Hematopoietic multipotent progenitor cell treated with erythropoietin and hydrocortisone succinate and interleukin-3 and kit ligand, for 8 days (in vitro differentiated cells): ENCODE measurements at regions not wholly inside any gene's neighbourhood (a gene's known extent, or its start where the extent isn't known, plus 50 kb on each side); places are given as distances from the start of the nearest gene placed in this dataset.
"Not testable (repeated sequence)": the region's sequence is repeated elsewhere in the genome, so short reads cannot be mapped to it uniquely, and the experiment has no call there.

Experiments
- DNase-seq: peaks from one replicate; pipeline ENCODE4 v3.0.0-alpha.2; 2015

DNA sequence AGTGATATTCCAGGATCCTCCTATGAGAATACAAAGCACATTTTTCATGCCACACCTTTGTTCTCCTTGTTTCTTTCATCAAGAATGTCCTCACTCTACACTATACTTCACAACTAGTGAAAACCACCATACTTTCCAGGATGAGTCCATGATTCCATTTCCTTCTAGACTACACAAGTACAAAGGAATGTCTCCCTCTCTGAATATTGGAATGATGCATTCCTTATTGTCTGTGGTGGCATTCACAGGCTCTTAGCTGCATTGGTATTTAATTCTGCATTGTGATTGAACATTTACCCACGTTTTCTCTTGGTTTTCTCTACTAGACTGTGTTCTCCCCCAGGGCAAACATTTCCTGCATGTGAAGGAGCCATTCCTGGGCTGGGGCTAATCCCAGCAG lies 217.5 kb downstream of the RAP2B start:
- no peak for DNase-seq

DNA sequence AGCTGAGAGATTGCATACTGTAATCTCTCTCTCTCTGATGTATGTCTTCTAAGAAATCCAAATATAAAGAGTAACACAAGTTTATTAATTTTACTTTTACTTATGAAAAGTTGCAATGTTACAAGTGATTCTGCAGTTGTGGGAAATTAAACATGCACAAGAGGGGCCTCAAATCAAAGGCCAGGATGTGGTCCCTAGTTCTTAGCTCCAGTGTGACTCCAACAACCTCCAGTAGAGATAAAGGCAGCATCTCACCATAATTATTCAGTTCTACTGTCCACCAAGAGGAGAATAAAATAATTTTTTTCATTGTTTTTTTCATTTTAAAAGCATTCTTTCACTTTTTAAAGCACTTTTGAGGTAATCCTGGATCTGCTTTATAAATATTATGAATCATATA lies 223.3 kb downstream of the RAP2B start:
- DNase-seq: no peak

DNA sequence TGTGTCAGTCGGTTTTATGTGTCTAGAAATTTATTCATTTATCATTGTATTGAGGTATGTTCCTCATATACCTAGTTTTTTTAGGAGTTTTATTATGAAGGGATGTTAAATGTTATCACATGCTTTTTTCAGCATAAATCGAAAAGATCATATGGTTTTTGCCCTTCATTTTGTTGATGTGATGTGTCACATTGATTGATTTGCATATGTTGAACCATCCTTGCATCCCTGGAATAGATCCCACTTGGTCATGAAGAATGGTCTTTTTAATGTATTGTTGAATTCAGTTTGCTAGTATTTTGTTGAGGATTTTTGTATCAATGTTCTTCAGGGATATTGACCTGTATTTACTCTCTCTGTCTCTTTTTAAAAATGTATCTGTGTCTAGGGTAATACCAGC lies 230.3 kb downstream of the RAP2B start:
- DNase-seq: no peak

DNA sequence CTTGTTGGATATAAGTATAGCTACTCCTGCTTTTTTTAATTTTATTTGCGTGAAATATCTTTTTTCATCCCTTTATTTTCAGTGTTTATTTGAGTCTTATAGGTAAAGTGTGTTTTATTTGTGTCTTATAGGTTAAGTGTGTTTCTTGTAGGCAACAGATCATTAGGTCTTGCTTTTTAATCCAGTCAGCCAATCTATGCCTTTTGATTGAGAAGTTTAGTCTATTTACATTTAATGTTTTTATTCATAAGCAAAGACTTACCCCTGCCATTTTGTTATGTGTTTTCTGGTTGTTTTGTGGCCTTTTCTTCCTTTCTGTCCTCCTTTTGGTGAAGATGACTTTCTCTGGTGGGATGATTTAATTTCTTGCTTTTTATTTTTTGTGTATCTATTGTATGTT lies 232.0 kb downstream of the RAP2B start:
- DNase-seq: no peak

DNA sequence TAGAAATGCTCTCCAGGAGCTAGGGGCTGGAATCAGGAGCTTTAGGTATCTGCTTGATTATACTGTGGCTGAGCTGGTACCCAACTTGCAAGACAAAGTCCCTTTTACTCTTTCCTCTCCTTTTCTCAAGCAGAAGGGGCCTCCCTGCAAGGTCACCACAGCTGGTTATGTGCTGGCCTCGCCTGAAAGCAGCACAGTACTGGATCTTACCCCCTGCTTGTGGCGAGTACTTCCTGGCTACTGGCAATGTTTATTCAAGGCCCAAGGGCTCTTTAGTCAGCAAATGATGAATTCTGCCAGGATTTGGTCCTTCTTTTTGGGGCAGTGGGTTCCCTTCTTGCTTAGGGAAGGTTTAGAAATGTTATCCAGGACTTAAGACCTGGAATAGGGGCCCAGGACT lies 234.6 kb downstream of the RAP2B start:
- DNase-seq: no peak

DNA sequence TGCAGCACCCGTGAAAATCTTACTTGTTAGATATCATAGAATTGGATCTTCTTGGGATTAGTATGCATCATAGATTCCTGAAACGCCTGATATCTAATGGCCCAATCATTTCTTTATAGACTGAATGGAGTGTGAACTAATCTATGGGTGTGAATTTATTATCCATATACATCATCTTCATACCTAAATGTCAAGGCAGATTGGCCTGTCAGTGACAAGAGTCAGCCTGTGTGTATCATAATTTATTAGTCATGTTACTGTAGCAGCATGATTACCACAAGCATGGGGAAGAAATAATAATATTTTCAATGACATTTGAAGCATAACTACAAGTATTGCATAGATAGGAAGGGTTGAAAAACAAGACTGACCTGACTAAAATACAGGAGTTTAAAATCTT lies 235.8 kb downstream of the RAP2B start:
- DNase-seq: no peak

DNA sequence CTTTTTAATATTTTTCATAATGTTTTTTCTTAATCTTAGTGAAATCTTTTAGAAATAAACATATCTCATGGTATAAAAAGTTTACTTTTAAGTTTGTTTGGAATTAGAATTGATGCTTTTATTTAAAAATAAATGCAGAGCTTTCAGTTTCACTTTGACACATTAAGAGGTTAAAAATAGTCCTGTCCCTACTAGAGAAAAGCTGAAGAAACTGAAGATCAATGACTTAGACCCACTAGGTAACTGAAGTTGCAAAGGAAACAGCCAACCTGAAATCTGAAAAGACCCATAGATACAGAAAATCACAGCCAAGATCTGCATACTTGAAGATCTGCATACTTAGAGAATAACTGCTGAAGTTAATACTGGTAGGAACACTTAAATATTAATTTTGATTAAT lies 237.6 kb downstream of the RAP2B start:
- DNase-seq: no peak

DNA sequence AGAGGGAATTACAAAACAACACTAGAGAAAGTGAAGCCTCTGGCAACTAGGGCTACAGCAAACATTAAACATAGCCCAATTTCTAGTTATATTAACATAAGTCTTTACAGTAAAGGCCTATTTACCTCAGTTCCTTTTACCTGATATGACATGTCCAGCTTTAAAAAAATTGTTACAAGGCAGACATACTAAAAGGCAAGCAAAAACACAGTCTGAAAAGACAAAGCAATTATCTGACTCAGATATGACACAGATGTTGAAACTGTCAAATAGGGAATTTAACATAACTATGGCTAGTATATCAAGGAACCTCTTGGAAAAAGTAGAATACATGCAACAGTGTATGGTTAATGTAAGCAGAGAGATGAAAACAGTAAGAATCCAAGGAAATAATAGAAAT lies 238.6 kb downstream of the RAP2B start:
- DNase-seq: no peak

DNA sequence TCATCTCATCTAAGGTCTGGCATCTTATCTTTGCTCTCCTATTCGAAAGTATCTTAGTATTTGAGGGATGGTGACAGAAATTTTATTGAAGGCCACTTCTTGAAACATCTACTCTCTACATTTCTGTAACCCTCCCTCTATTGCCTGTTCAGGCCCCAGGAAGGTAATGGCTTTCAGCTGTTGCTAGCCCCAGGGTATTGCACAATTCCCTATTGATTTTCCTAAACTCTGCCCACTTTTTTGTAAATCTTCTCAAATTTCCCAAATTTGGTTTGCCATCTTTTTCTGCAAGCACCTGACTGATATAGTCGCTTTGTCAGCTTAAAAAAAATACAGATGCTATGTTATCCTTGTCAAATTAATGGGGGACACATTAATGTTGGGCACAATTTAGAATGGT lies 242.1 kb downstream of the RAP2B start:
- DNase-seq: no peak

DNA sequence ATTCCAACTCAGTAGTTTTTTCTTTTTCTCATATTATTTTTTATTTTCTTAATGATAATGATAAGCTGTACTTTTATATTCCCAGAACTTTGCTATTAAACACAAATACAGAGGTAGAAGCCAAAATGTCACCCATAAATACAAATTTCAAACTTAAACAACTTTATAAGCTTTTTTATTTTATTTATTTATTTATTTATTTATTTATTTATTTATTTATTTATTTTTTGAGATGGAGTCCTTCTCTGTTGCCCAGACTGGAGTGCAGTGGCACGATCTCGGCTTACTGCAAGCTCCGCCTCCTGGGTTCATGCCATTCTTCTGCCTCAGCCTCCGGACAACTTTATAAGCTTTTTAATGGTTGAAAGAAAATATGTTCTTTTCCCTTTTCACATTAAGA lies 243.3 kb downstream of the RAP2B start:
- not testable (repeated sequence) for DNase-seq

DNA sequence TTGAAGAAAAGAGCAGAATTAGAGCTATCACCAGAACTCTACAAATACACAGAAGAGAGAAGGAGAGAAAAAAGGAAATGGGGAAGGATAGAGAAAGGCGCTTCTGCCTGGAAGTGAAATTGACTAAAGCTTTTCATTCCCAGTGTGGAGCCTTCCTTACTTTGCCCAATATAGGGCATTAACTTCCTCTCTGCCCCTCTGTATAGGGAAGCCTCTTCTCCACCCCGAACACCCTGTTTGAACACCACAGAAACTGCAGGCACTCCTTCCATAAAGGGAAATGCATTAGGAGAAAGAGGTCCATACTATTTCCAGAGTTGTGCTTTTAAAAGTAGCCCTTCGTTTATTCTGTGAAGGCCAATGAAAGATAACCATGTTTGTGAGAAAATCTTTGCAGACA lies 248.5 kb downstream of the RAP2B start:
- no peak for DNase-seq

DNA sequence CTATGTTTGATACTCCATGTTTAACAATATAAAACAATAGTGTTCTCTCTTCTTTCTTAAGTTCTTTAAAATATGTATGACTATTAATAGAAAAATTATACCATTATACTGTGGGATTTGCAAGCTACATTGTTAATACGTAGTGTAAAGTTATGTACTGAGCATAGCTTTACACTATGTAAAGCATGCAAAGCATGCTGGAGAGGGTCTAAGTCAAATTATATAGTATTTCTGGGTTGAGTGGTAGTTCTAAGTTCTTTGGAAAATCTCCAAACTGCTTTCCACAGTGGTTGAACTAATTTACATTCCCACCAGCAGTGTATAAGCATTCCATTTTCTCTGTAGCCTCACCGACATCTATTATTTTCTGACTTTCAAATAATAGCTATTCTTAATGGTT lies 253.0 kb downstream of the RAP2B start:
- no peak for DNase-seq

DNA sequence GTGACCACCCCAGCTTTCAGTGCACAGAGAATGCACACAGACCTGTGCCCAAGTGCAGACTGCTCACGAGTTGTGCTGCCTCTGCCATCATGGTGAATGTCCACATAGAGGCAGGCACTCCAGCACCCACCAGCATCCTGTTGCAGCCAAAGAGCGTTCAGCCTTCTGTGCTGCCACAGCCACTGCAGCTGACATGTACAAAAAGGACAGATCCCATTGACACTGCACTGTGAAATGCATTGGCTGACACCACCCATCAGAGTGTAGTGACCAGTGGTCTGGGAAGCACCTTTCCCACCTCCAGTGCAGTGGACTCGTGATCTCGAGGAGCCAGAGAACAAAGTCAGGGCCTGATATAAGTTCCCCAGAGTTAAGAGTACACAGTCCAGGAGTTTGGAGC lies 260.3 kb downstream of the RAP2B start:
- DNase-seq: no peak

DNA sequence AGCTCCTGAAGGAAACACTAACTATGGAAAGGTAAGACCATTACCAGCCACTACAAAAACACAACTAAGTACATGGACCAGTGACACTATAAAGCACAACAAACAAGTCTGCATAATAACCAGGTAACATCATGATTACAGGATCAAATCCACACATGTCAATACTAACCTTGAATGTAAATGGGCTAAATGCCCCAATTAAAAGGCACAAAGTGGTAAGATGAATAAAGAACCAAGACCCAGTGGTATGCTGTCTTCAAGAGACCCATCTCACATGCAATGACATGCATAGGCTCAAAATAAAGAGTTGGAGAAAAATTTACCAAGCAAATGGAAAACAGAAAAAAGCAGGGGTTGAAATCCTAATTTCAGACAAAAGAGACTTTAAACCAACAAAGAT lies 261.8 kb downstream of the RAP2B start:
- DNase-seq: not testable (repeated sequence)

DNA sequence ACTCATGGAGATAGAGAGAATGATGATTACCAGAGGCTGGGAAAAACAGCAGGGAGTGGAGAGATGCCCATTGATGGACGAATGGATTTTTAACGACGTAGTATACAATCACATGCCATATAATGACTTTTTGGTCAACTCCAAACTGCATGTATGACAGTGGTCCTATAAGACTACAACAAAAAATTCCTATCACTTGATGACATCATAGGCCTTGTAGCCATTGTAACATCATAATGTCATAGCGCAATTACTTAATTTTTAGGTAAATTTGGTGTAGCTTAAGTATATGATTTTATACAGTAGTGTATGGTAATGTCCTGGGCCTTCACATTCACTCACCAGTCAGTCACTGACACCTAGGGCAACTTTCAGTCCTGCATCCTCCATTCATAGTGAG lies 264.3 kb downstream of the RAP2B start:
- DNase-seq: no peak

DNA sequence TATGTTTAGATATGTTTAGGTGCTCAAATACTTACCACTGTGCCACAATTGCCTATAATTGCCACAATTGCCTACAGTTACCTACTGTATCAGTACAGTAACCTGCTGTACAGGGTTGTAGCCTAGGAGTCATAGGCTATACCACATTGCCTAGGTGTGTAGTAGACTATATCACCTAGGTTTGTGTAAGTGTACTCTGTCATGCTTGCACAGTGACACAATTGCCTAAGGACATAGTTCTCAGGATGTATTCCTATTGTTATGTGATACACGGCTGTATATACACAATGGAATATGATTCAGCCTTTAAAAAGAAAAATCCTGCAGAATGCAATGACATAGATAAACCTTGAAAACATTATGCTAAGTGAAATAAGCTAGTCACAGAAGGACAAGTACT lies 264.8 kb downstream of the RAP2B start:
- DNase-seq: no peak

DNA sequence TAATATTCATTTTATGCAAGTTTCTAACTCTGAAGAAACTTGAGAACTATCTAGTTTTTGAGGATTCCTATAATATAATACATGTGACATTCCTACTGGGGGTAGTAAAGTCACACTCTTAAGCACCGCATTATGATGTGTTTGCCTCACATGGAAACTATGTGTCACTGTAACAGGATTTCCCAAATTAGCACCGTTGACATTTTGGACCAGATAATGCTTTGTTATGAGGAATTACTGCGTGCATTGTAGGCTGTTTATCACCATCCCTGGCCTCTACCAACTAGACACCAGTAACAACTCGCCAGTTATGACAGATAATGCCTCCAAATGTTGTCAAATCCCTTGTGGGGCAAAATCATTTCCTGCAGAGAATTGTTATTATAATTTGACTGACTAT lies 267.8 kb downstream of the RAP2B start:
- no peak for DNase-seq

DNA sequence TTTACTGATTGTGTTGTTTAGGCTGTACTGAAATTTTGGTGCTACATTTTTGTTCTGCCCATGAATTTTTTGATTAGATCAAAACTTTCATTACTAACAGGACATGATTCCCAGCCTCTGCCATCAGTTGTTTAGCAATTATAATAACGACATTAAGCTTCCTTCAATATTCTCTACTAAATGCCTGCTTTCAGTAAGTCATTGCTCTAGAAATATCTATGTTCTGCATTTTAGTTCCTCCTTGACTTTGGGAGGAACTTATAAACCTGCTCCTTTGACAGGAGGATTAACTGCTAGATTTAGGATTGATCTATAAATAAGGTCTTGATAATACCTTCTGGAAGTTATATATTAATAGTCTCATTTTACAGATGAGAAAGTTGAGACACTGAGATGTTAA lies 269.1 kb downstream of the RAP2B start:
- DNase-seq: no peak

DNA sequence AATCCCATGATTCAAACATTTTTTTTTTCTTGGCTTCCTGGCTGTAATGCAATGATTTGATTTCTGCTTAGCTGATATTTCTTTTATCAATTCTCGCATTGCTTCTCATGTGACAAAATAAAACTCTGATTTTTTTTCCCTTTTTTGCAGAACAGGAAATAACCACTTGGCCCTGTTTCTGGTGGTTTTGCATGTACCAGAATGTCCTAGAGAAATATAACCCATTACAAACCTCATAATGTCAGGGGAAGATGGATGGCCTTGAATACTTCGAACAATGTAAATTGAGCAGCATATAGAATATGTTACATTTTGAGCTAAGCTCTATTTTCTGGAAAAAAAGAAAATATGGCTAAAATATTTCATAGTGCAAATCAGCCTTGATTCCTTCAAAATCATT lies 275.6 kb downstream of the RAP2B start:
- DNase-seq: no peak

DNA sequence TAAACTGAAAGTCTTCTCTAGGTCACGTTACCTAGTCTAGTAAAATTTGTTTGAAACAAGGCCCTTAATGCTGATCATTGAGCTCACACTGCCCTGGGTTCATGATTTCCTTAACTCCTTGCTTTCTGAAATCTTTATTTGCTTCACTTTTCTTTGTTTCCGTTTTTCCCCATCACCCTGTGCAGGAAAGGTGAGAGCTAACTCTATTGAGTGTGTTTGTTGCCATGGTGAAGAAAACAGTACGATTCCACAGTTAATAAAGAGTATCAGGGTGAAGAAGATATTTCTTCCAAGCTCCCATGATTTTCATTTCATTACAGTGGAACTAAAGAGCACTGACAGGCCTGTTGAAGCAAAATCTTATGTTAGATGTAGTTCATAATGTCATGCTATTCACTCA lies 276.2 kb downstream of the RAP2B start:
- no peak for DNase-seq

DNA sequence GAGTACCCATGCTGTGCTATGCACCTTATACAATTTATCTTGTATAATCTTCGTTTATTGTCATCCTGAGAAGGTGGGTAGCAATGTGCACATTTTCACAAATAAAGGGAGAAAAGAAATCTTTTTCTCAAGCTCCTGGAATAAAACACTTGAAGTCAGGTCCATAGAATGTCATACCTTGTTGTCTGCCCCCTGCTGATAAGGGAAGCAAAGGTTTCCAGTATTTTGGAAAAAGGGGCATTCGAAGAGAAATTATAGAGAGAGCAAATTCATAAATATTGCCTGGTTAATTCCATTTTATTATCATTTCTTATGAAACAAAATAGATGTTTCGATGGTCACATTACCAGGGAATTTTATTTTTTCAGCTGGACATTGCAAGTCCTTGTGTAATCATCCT lies 277.8 kb downstream of the RAP2B start:
- peak; percentile 4 for DNase-seq

DNA sequence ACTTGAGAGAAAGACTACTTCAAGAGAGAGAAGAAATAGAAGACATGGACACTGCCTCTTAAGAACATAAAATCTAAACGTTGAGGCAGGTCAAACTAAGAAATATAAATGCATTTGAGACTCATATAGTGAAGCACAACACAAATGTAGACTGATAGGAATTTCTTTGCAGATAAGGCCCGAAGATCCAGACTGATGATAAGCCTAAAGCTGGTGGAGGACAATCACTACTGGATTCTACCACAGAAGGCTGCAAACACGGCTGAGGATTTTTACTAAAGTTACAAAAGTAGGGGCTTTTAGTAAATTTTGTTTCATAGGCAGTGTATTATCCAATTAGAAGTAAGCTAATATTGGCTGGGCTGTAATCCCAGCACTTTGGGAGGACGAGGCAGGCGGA lies 278.3 kb downstream of the RAP2B start:
- no peak for DNase-seq

DNA sequence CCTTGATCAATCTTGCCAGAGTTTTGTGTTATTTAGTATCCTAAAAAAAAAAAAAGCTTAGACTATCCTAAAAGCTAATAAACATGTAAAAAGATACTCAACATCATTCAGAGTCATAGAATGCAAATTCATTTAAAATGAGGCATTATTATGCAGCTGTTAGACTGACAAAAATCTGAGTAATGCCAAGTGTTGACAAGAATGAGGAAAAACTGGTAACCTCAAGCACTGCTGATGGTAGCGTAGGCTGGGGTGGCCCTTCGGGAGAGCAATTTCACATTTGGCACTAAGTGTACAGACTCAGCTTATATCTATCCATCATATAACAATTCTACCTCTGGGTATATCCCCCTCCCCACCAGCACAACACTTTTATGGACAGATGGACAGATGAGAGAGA lies 280.4 kb downstream of the RAP2B start:
- no peak for DNase-seq

DNA sequence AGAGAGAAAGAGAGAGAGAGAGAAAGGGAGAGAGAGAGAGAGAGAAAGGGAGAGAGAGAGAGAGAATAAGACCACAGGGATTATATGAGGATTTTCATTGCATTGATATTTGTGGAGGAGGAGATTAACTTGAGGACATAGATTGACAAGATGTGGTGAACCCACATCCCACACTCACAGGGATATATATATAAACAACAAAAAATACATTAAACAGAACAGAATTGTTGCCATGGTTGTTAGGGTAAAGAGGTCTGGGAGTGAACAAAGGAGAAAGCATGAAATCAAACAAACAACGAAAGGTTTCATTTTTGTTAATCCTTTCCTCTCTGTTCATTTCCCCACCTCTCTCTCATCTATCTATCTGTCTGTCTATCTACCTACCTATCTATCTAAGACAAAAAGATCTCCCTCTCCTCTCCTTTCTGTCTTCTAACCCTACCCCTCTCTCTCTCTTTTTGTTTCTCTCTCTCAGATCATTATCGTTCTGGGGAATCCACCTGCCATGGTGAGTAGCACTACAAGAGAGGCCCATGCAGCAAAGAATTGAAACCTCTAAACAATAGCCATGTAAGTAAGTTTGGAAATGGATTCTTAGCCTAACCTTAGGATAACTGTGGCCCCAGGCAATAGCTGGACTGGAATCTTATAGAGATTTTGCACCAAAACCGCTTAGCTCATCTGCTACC lies 280.9 kb downstream of the RAP2B start:
- no peak for DNase-seq

DNA sequence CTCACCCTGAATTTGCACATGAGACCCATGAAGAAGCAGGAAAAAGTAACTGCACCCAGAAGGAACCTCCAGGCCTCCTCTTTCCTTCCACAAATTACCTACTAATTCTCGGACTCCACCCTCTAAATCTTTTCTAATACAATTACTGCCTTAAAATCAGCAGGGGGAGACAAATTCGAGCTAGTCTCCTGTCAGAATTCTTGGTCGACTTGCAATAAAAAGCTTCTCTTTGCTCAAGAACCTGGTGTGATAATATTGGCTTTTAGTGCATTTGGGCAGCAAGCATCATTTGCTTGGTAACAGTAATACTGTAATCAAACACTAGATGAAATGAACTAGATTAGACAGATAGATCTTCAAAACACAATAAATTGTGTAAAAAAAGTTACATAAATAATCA lies 281.9 kb downstream of the RAP2B start:
- peak; percentile 18 for DNase-seq

DNA sequence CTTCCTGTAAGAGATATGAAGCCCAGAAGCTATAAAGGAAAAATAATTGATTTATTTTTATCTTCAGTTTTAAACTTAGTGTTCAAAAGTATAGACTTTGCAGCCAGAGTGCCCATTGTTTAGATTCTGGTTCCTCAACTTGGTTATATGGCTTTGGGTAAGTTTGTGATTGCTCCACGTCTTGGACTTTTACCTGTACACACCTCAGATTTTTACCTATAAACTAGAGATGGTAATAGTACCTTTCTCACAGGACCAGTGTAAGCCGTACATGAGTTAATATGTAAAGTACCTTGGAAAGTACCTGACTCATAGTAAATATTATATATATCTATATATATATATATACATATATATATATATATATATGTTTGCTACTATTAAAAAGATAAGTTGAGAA lies 283.8 kb downstream of the RAP2B start:
- no peak for DNase-seq
